NCI-H345 treated with DMSO at 0.1 percent for 48 hours (cell line): ENCODE measurements at regions not wholly inside any gene's neighbourhood (a gene's known extent, or its start where the extent isn't known, plus 50 kb on each side); places are given as distances from the start of the nearest gene placed in this dataset.
"Not testable (repeated sequence)": the region's sequence is repeated elsewhere in the genome, so short reads cannot be mapped to it uniquely, and the experiment has no call there.

Source experiments
- DNase-seq: peaks from one replicate; lab custom pipeline; 2025; ENCODE audit not compliant: unreplicated experiment; lab: John Stamatoyannopoulos, UW

GRCh38 chr1:219863816-219864215 lies 64.5 kb downstream of the SLC30A10 start:
- DNase-seq: not testable (repeated sequence)

GRCh38 chr1:219862366-219862765 lies 66.0 kb downstream of the SLC30A10 start:
- DNase-seq: no peak

GRCh38 chr1:219858980-219859379 lies 69.4 kb downstream of the SLC30A10 start:
- no peak for DNase-seq

- DNase-seq: no peak
These were observed 81.0 kb downstream of the SLC30A10 start for GRCh38 chr1:219847215-219847855.

GRCh38 chr1:219839595-219839994 lies 88.8 kb downstream of the SLC30A10 start:
- peak; percentile 2 for DNase-seq

GRCh38 chr1:219837994-219838294 lies 90.4 kb downstream of the SLC30A10 start:
- DNase-seq: no peak

GRCh38 chr1:219837274-219837993 lies 90.9 kb downstream of the SLC30A10 start:
- peak; percentile 67 for DNase-seq

- DNase-seq: no peak
These were observed 93.9 kb downstream of the SLC30A10 start for GRCh38 chr1:219834314-219834917.

- DNase-seq: peak; percentile 79
These were observed 95.0 kb downstream of the SLC30A10 start for GRCh38 chr1:219833214-219833815.

- DNase-seq: no peak
These were observed 102.1 kb downstream of the SLC30A10 start for GRCh38 chr1:219826290-219826689.

- DNase-seq: no peak
These were observed 103.0 kb downstream of the SLC30A10 start for GRCh38 chr1:219825355-219825754.

GRCh38 chr1:219824338-219824737 lies 104.0 kb downstream of the SLC30A10 start:
- no peak for DNase-seq

GRCh38 chr1:219820551-219820950 lies 107.8 kb downstream of the SLC30A10 start:
- no peak for DNase-seq

- no peak for DNase-seq
These were observed 110.4 kb downstream of the SLC30A10 start for GRCh38 chr1:219817914-219818313.

- no peak for DNase-seq
These were observed 115.1 kb downstream of the SLC30A10 start for GRCh38 chr1:219813294-219813693.

- peak; percentile 74 for DNase-seq
These were observed 115.7 kb downstream of the SLC30A10 start for GRCh38 chr1:219812491-219813203.

- no peak for DNase-seq
These were observed 116.3 kb downstream of the SLC30A10 start for GRCh38 chr1:219812086-219812485.

GRCh38 chr1:219810451-219810850 lies 117.9 kb downstream of the SLC30A10 start:
- no peak for DNase-seq

GRCh38 chr1:219808790-219809189 lies 119.6 kb downstream of the SLC30A10 start:
- no peak for DNase-seq

GRCh38 chr1:219806642-219807041 lies 121.7 kb downstream of the SLC30A10 start:
- no peak for DNase-seq

- DNase-seq: no peak
These were observed 122.3 kb downstream of the SLC30A10 start for GRCh38 chr1:219806020-219806419.
